ENCODE measurements at regions not wholly inside any gene's neighbourhood (a gene's known extent, or its start where the extent isn't known, plus 50 kb on each side); places are given as distances from the start of the nearest gene placed in this dataset.

DNA sequence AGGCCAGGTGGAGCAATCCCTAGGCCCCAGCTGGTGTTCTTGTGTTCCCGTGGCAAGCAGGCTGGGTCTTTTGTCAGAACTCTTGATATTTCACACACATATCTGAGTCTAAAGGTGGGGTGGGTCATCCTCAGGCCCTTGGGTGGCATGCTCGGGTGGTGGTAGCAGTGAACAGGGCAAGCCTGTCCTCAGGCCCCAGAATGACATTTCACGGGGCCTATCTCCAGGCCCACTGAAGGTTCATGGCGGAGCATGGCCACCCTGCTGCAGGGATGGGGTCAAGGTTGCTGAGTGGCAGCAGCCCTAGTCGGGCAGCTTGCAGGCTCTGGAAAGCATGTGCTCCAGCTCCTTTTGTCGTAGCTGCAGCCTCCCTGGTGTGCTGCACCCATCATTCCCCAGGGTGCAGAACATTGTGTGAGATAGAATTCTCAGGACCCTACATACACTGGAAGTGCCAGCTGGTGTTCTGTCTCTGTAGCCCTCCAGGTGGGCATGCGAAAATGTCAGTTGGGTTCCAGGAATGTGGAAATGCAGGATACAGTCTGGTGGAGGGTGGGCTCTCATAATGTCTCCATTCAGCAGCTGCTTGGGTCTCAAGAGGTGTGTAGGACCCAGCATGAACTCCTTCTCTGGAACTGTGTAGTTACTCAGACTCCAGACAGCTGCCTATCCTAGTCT is 1571.8 kb downstream of the STIM2 start:
- no peaks in the 10 kb centered on the region for H3K27me3 ChIP-seq (ENCODE audit: control insufficient read depth, low read length)
- H3K27ac ChIP-seq (ENCODE audit: low read depth, low read length): no peak overlapping the region
- H3K9me3 ChIP-seq (ENCODE audit: control insufficient read depth, insufficient read depth, low read length): peaks cover 3% of the 10 kb centered on the region; the same call in 1 of the 2 replicates
- no peaks in the 10 kb centered on the region for H3K36me3 ChIP-seq (ENCODE audit: control insufficient read depth, low read length)
- H3K4me2 ChIP-seq (ENCODE audit: low read length): no peak overlapping the region
- H3K9me2 ChIP-seq (replicated peaks; ENCODE audit: control insufficient read depth, low read length): no peaks in the 10 kb centered on the region
- TF ChIP-seq, protein P1, sequence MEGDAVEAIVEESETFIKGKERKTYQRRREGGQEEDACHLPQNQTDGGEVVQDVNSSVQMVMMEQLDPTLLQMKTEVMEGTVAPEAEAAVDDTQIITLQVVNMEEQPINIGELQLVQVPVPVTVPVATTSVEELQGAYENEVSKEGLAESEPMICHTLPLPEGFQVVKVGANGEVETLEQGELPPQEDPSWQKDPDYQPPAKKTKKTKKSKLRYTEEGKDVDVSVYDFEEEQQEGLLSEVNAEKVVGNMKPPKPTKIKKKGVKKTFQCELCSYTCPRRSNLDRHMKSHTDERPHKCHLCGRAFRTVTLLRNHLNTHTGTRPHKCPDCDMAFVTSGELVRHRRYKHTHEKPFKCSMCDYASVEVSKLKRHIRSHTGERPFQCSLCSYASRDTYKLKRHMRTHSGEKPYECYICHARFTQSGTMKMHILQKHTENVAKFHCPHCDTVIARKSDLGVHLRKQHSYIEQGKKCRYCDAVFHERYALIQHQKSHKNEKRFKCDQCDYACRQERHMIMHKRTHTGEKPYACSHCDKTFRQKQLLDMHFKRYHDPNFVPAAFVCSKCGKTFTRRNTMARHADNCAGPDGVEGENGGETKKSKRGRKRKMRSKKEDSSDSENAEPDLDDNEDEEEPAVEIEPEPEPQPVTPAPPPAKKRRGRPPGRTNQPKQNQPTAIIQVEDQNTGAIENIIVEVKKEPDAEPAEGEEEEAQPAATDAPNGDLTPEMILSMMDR (IDR thresholded peaks at IDR 0.05; ENCODE audit: low read depth, low read length, poor library complexity, severe bottlenecking): no peak
- no peak for TF ChIP-seq EZH2phosphoT487 (IDR thresholded peaks at IDR 0.05; ENCODE audit: borderline replicate concordance, low read length)
- H3K4me1 ChIP-seq (ENCODE audit: control insufficient read depth, low read length): no peaks in the 10 kb centered on the region
- no peaks in the 10 kb centered on the region for H3F3A ChIP-seq (ENCODE audit: control insufficient read depth, insufficient read depth)
- no peaks in the 10 kb centered on the region for H3K79me2 ChIP-seq (ENCODE audit: control insufficient read depth, low read length)
- H4K20me1 ChIP-seq (ENCODE audit: control insufficient read depth, insufficient read depth, low read depth, low read length): no peaks in the 10 kb centered on the region
- H3K4me3 ChIP-seq (ENCODE audit: low read length): no peak overlapping the region

DNA sequence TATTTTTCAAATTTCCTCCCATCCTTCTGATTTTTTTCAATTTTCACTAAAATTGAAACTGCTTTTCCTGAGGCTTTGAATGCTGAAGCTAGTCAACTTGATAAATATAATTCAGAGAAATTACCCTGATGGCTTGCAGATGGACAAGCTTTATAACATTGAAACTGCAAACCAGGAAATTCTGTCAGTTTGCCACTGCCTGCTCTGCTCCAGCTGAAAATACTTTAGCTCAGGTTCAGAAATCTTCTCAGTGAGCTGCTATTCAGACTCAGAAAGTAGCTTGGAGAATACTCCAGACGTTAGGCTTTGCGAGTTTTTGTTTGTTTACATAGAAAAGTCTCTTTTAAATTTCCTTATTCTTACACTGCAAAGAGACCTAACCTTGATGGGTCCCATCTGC is 1574.7 kb downstream of the STIM2 start:
- peaks cover 3% of the 10 kb centered on the region; the same call in 1 of the 2 replicates for H3K9me3 ChIP-seq (ENCODE audit: control insufficient read depth, insufficient read depth, low read length)
- no peak overlapping the region for H3K4me2 ChIP-seq (ENCODE audit: low read length)
- TF ChIP-seq, protein P1 (IDR thresholded peaks at IDR 0.05; ENCODE audit: low read depth, low read length, poor library complexity, severe bottlenecking): no peak
- no peak for TF ChIP-seq EZH2phosphoT487 (IDR thresholded peaks at IDR 0.05; ENCODE audit: borderline replicate concordance, low read length)

DNA sequence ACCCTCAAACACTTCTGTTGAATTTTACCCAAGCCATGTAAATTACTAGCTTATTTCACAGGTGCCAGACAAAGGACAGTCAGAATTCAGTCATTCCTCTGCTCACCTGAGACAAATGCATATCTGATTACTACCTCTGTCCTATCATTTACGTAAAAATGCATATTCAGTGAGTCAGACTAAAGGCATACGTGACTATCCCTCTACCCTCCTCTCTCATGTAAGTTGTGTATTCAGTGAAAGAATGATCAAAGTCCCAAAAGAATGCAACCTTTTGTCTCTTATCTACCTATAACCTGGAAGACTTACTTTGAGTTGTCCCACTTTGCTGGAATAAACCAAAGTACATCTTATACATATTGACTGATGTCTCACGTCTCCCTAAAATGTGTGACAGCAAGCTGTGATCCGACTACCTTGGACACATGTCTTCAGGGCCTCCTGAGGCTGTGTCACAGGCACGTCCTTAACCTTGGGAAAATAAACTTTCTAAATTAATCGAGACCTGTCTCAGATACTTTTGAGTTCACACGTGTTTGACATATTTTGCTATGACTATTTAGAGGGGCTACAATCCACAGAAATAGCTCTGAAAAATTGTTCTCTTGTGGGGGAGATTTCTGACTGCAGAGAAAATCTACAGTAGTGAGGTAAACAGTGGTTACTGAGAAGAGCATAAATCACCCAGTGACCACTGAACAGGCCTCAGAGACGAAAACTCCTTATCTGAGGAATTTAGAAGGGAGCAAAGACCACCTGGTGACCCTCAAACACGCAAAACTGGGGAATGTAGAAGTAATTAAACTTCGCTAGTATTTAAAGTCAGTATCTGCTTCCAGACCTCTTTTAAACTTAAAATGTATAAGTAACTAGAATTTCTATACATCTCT is 1575.8 kb downstream of the STIM2 start:
- Histone ChIP-seq H3K4me3 (ENCODE audit: low read length) (no peak overlapping the region), H3K9me3 (ENCODE audit: control insufficient read depth, insufficient read depth, low read length) (peaks cover 3% of the 10 kb centered on the region; the same call in 1 of the 2 replicates), H3K27ac (ENCODE audit: low read depth, low read length) (no peak overlapping the region), H4K20me1 (ENCODE audit: control insufficient read depth, insufficient read depth, low read depth, low read length) (no peaks in the 10 kb centered on the region), H3K9me2 (replicated peaks; ENCODE audit: control insufficient read depth, low read length) (no peaks in the 10 kb centered on the region), H3K4me2 (ENCODE audit: low read length) (no peak overlapping the region), H3K4me1 (ENCODE audit: control insufficient read depth, low read length) (no peaks in the 10 kb centered on the region), H3K36me3 (ENCODE audit: control insufficient read depth, low read length) (no peaks in the 10 kb centered on the region), H3F3A (ENCODE audit: control insufficient read depth, insufficient read depth) (no peaks in the 10 kb centered on the region), H3K27me3 (ENCODE audit: control insufficient read depth, low read length) (no peaks in the 10 kb centered on the region), H3K79me2 (ENCODE audit: control insufficient read depth, low read length) (no peaks in the 10 kb centered on the region)
- no peak for TF ChIP-seq EZH2phosphoT487 (IDR thresholded peaks at IDR 0.05; ENCODE audit: borderline replicate concordance, low read length)
- TF ChIP-seq, protein P1 (IDR thresholded peaks at IDR 0.05; ENCODE audit: low read depth, low read length, poor library complexity, severe bottlenecking): no peak

More for the DNA sequence above, 1574.7 kb downstream of the STIM2 start:
- Histone ChIP-seq H3K27me3 (ENCODE audit: control insufficient read depth, low read length) (no peaks in the 10 kb centered on the region), H3K36me3 (ENCODE audit: control insufficient read depth, low read length) (no peaks in the 10 kb centered on the region), H3K79me2 (ENCODE audit: control insufficient read depth, low read length) (no peaks in the 10 kb centered on the region), H4K20me1 (ENCODE audit: control insufficient read depth, insufficient read depth, low read depth, low read length) (no peaks in the 10 kb centered on the region), H3K4me3 (ENCODE audit: low read length) (no peak overlapping the region), H3K4me1 (ENCODE audit: control insufficient read depth, low read length) (no peaks in the 10 kb centered on the region), H3F3A (ENCODE audit: control insufficient read depth, insufficient read depth) (no peaks in the 10 kb centered on the region), H3K9me2 (replicated peaks; ENCODE audit: control insufficient read depth, low read length) (no peaks in the 10 kb centered on the region), H3K27ac (ENCODE audit: low read depth, low read length) (no peak overlapping the region)

Measured in DOHH2 (cell line).